Parathyroid adenoma (tissue), 2 donors: ENCODE measurements at regions not wholly inside any gene's neighbourhood (a gene's known extent, or its start where the extent isn't known, plus 50 kb on each side); places are given as distances from the start of the nearest gene placed in this dataset.

Experiments used
- H2AFZ ChIP-seq: fragments of 300-600 bp; sonication (generic); one replicate; pipeline ENCODE4 v1.7.0; 2017; ENCODE audit warnings: antibody characterized with exemption, mild to moderate bottlenecking
- H3K27ac ChIP-seq: fragments of 300-600 bp; sonication (generic); one replicate; pipeline ENCODE4 v1.7.0; 2017
- H3K27me3 ChIP-seq: fragments of 300-600 bp; sonication (generic); one replicate; pipeline ENCODE4 v1.7.0; 2017; ENCODE audit warnings: low read length; ENCODE audit not compliant: control insufficient read depth, insufficient read depth
- H3K36me3 ChIP-seq: fragments of 300-600 bp; sonication (generic); one replicate; pipeline ENCODE4 v1.7.0; 2017; ENCODE audit warnings: low read length; ENCODE audit not compliant: control insufficient read depth, insufficient read depth
- H3K4me1 ChIP-seq: fragments of 300-600 bp; sonication (generic); one replicate; pipeline ENCODE4 v1.7.0; 2017; ENCODE audit warnings: control low read depth
- H3K4me2 ChIP-seq: fragments of 300-600 bp; sonication (generic); one replicate; pipeline ENCODE4 v1.7.0; 2017; ENCODE audit warnings: low read length
- H3K4me3 ChIP-seq: fragments of 300-600 bp; sonication (generic); one replicate; pipeline ENCODE4 v1.7.0; 2017; ENCODE audit warnings: low read depth, low read length
- H3K79me2 ChIP-seq: fragments of 300-600 bp; sonication (generic); one replicate; pipeline ENCODE4 v1.7.0; 2017; ENCODE audit warnings: control low read depth
- H3K9ac ChIP-seq: fragments of 300-600 bp; sonication (generic); one replicate; pipeline ENCODE4 v1.7.0; 2017; ENCODE audit warnings: mild to moderate bottlenecking
- H3K9me3 ChIP-seq: fragments of 300-600 bp; sonication (generic); one replicate; pipeline ENCODE4 v1.7.0; 2017; ENCODE audit warnings: low read length; ENCODE audit not compliant: control insufficient read depth
- TF ChIP-seq, protein P1 (sequence below): fragments of 300-600 bp; sonication (generic); IDR thresholded peaks from one replicate; pipeline ENCODE4 v1.7.0; 2017; ENCODE audit warnings: antibody characterized with exemption, mild to moderate bottlenecking
- donor health status: primary hyperparathyroidism.

DNA sequence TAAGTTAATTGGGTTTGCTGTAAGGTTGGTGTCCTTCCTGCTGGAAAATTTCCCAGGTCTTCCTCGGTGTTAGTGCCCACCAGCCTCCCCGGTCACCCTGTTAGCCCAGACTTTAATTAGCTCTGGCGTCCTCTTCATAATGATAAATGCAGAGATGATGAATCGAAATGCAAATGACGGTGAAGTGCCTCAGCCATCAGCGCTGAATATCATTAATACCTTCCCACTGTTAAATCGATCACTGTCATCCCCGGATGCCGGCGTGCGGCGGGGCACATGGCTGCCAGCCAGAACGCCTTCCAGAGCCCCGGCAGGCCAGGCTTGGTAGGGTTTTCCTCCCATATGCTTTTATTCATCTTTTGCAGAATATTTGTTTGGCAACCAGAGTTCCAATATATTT is 204.5 kb downstream of the IRX2 start:
- H3K27me3 ChIP-seq = no peaks in the 10 kb centered on the region
- no peak overlapping the region for H3K4me2 ChIP-seq
- H3K4me1 ChIP-seq = no peaks in the 10 kb centered on the region
- H3K36me3 ChIP-seq = no peaks in the 10 kb centered on the region
- no peak overlapping the region for H3K27ac ChIP-seq
- no peak overlapping the region for H3K9ac ChIP-seq
- no peak overlapping the region for H2AFZ ChIP-seq
- no peak overlapping the region for H3K4me3 ChIP-seq
- H3K9me3 ChIP-seq = no peaks in the 10 kb centered on the region
- TF ChIP-seq, protein P1, sequence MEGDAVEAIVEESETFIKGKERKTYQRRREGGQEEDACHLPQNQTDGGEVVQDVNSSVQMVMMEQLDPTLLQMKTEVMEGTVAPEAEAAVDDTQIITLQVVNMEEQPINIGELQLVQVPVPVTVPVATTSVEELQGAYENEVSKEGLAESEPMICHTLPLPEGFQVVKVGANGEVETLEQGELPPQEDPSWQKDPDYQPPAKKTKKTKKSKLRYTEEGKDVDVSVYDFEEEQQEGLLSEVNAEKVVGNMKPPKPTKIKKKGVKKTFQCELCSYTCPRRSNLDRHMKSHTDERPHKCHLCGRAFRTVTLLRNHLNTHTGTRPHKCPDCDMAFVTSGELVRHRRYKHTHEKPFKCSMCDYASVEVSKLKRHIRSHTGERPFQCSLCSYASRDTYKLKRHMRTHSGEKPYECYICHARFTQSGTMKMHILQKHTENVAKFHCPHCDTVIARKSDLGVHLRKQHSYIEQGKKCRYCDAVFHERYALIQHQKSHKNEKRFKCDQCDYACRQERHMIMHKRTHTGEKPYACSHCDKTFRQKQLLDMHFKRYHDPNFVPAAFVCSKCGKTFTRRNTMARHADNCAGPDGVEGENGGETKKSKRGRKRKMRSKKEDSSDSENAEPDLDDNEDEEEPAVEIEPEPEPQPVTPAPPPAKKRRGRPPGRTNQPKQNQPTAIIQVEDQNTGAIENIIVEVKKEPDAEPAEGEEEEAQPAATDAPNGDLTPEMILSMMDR = no peak
- H3K79me2 ChIP-seq = no peaks in the 10 kb centered on the region

DNA sequence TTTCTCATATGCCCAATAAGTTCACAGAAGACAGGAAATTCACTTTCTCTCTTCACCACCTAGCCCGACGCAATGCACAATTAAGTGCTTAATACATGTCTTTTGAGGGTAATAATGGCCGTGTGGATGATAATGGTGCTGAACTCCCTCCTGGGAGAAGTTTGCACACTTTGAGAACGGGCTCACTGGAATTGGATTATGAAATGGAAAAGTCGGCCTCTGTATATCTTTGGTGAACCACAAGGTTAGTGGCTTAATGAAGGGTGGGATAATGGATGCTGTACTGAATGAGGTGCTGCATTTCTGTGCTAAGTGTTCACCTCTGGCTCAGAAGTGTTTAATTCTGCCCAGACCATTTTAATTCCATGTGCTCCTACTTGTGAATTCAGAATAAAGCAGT is 207.5 kb downstream of the IRX2 start:
- no peak overlapping the region for H2AFZ ChIP-seq
- H3K27me3 ChIP-seq = no peaks in the 10 kb centered on the region
- no peaks in the 10 kb centered on the region for H3K79me2 ChIP-seq
- no peak overlapping the region for H3K27ac ChIP-seq
- no peaks in the 10 kb centered on the region for H3K9me3 ChIP-seq
- H3K4me2 ChIP-seq = no peak overlapping the region
- no peak overlapping the region for H3K9ac ChIP-seq
- no peak overlapping the region for H3K4me3 ChIP-seq
- H3K4me1 ChIP-seq = no peaks in the 10 kb centered on the region
- TF ChIP-seq, protein P1 = no peak
- H3K36me3 ChIP-seq = no peaks in the 10 kb centered on the region

DNA sequence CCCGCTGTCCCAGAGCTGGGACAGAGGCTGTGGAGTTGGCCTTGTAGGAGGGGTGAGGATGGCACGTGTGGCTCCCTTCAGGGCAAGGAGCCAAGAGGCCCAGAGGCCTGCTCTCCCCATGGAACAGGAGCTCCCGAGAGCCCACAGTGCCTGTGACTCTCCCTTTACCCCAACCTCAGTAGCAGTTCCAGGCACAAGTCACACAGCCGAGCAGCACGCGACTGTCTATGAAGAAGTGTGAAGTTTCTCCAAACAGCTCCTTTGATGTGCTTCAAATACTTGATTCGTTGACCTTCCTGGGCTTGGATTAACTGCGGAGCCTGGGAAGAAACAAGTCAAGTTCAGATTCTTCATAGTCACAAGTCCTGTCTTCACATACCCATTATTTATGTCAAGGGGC is 208.7 kb downstream of the IRX2 start:
- Histone ChIP-seq H2AFZ (no peak overlapping the region), H3K9me3 (no peaks in the 10 kb centered on the region), H3K27ac (no peak overlapping the region), H3K9ac (no peak overlapping the region), H3K79me2 (no peaks in the 10 kb centered on the region), H3K4me1 (no peaks in the 10 kb centered on the region), H3K4me2 (no peak overlapping the region), H3K27me3 (no peaks in the 10 kb centered on the region), H3K4me3 (no peak overlapping the region), H3K36me3 (no peaks in the 10 kb centered on the region)
- TF ChIP-seq, protein P1 = no peak

DNA sequence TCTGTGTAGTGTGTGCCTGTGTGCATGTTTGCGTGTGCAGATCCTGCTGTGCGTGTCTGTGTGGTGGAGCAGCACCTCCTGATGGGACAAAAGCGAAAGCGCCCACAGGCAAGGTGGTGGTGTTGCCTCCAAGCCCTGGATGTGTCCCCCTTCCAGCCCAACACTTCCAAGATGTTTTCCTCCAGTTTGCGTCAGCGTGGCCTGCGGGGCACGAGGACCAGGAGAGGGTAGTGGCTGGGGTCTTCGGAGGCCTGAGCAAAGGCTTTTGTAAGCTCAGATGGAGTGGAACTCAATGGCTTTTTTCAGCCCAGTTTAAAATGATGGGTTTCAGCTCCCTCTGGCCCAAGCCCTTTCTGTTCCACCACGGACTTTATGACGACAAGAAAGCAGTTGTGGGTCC is 209.5 kb downstream of the IRX2 start:
- Histone ChIP-seq H3K27ac (no peak overlapping the region), H3K9ac (no peak overlapping the region), H3K79me2 (no peaks in the 10 kb centered on the region), H2AFZ (no peak overlapping the region), H3K4me2 (no peak overlapping the region), H3K4me3 (no peak overlapping the region), H3K4me1 (no peaks in the 10 kb centered on the region), H3K27me3 (no peaks in the 10 kb centered on the region), H3K9me3 (no peaks in the 10 kb centered on the region), H3K36me3 (no peaks in the 10 kb centered on the region)
- TF ChIP-seq, protein P1 = no peak

DNA sequence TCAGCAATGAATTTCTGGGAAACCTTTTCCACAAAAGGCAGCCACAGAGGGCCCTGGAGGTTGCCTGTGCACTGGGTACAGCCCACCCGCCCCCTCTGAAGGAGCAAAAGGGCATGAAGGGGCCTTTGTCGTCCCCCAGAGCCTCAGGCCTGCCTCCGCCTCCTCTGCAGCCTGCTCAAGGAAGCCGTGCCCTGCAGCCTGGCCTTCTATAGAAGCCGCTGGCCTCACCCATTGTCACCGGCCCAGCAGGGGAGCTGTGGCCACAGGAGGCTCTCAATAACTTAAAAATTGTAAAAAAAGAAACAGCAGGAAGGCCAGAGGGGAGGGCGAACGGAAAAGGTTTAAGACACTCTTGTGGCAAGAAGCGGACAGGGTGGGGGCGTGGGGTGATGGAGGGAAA is 213.3 kb downstream of the IRX2 start:
- no peak overlapping the region for H3K9ac ChIP-seq
- H3K9me3 ChIP-seq = no peaks in the 10 kb centered on the region
- TF ChIP-seq, protein P1 = no peak
- no peak overlapping the region for H3K27ac ChIP-seq
- H3K4me2 ChIP-seq = no peak overlapping the region
- H3K79me2 ChIP-seq = no peaks in the 10 kb centered on the region
- no peak overlapping the region for H2AFZ ChIP-seq
- H3K27me3 ChIP-seq = no peaks in the 10 kb centered on the region
- no peaks in the 10 kb centered on the region for H3K36me3 ChIP-seq
- H3K4me3 ChIP-seq = no peak overlapping the region
- H3K4me1 ChIP-seq = no peaks in the 10 kb centered on the region
